MM.1S (cell line): ENCODE measurements at regions not wholly inside any gene's neighbourhood (a gene's known extent, or its start where the extent isn't known, plus 50 kb on each side); places are given as distances from the start of the nearest gene placed in this dataset.

Source experiments
- DNase-seq: peaks from one replicate; pipeline ENCODE4 v3.0.0-alpha.2; 2015
- H2AFZ ChIP-seq: fragments of 300-600 bp; sonication (generic); 2 replicates; pipeline ENCODE4 v1.6.0; 2016; ENCODE audit warnings: antibody characterized with exemption, low read length
- H3F3A ChIP-seq: fragments of 300-600 bp; sonication (generic); 2 replicates; pipeline ENCODE4 v1.6.1; 2016; ENCODE audit warnings: mild to moderate bottlenecking, antibody characterized with exemption, low read length, moderate library complexity, mixed read lengths; ENCODE audit not compliant: insufficient read depth
- H3K27ac ChIP-seq: fragments of 300-600 bp; sonication (generic); 2 replicates; pipeline ENCODE4 v1.5.1; 2016; ENCODE audit warnings: mild to moderate bottlenecking, low read length
- H3K27me3 ChIP-seq: fragments of 300-600 bp; sonication (generic); replicated peaks from 2 replicates; pipeline ENCODE4 v1.6.0; 2016; ENCODE audit warnings: low read length; ENCODE audit not compliant: insufficient read depth
- H3K36me3 ChIP-seq: fragments of 300-600 bp; sonication (generic); replicated peaks from 2 replicates; pipeline ENCODE4 v1.6.1; 2016; ENCODE audit warnings: mild to moderate bottlenecking, low read length, mixed read lengths; ENCODE audit not compliant: insufficient read depth
- H3K4me1 ChIP-seq: fragments of 300-600 bp; sonication (generic); 2 replicates; pipeline ENCODE4 v1.6.1; 2016; ENCODE audit warnings: low read length, mixed read lengths
- H3K4me2 ChIP-seq: fragments of 300-600 bp; sonication (generic); 2 replicates; pipeline ENCODE4 v1.6.0; 2016; ENCODE audit warnings: low read depth, low read length
- H3K4me3 ChIP-seq: fragments of 300-600 bp; sonication (generic); 2 replicates; pipeline ENCODE4 v1.5.1; 2016; ENCODE audit warnings: low read length, mixed read lengths
- H3K79me2 ChIP-seq: fragments of 300-600 bp; sonication (generic); 2 replicates; pipeline ENCODE4 v1.6.1; 2016; ENCODE audit warnings: mixed run types, low read length, mixed read lengths
- H3K9ac ChIP-seq: fragments of 300-600 bp; sonication (generic); 2 replicates; pipeline ENCODE4 v1.6.1; 2016; ENCODE audit warnings: low read length, mixed read lengths
- H3K9me2 ChIP-seq: fragments of 300-600 bp; sonication (generic); replicated peaks from 2 replicates; pipeline ENCODE4 v1.6.1; 2016; ENCODE audit warnings: mild to moderate bottlenecking, low read length, mixed read lengths; ENCODE audit not compliant: insufficient read depth
- H3K9me3 ChIP-seq: fragments of 300-600 bp; sonication (generic); replicated peaks from 2 replicates; pipeline ENCODE4 v1.6.1; 2016; ENCODE audit warnings: mild to moderate bottlenecking, low read length, mixed read lengths; ENCODE audit not compliant: insufficient read depth
- H4K20me1 ChIP-seq: fragments of 300-600 bp; sonication (generic); 2 replicates; pipeline ENCODE4 v1.6.1; 2016; ENCODE audit warnings: mild to moderate bottlenecking, low read length, moderate library complexity, mixed read lengths; ENCODE audit not compliant: insufficient read depth
- CTCF ChIP-seq: fragments of 300-600 bp; sonication (generic); IDR thresholded peaks from 2 replicates; pipeline ENCODE4 v1.5.1; 2016; ENCODE audit warnings: antibody characterized with exemption, low read length, mixed read lengths
- EZH2 ChIP-seq: fragments of 300-600 bp; sonication (generic); optimal IDR thresholded peaks from 2 replicates; pipeline ENCODE3; 2017; ENCODE audit warnings: low read depth, mild to moderate bottlenecking, antibody characterized with exemption, low read length, mixed read lengths
- EZH2phosphoT487 ChIP-seq: fragments of 300-600 bp; sonication (generic); IDR thresholded peaks from 2 replicates; pipeline ENCODE4 v1.6.1; 2018; ENCODE audit warnings: antibody characterized with exemption, low read length

- Histone ChIP-seq H3F3A (no peaks in the 10 kb centered on the region), H4K20me1 (no peaks in the 10 kb centered on the region), H3K4me1 (no peaks in the 10 kb centered on the region), H3K4me3 (no peak overlapping the region), H3K27ac (no peak overlapping the region), H3K4me2 (no peak overlapping the region), H3K36me3 (no peaks in the 10 kb centered on the region), H3K9me3 (no peaks in the 10 kb centered on the region), H3K9ac (no peak overlapping the region), H3K79me2 (no peaks in the 10 kb centered on the region), H3K9me2 (no peaks in the 10 kb centered on the region), H2AFZ (no peak overlapping the region), H3K27me3 (no peaks in the 10 kb centered on the region)
- no peak for DNase-seq
- TF ChIP-seq EZH2 (no peak), CTCF (no peak), EZH2phosphoT487 (no peak)
Measured at GRCh38 chr20:39133201-39133600, 171.1 kb downstream of the DHX35 start.

- DNase-seq, result no peak
Measured at GRCh38 chr20:39132511-39132910, 170.4 kb downstream of the DHX35 start.

GRCh38 chr20:39132093-39132492 is 169.9 kb downstream of the DHX35 start:
- Histone ChIP-seq H3K9me2 (no peaks in the 10 kb centered on the region), H3K9me3 (no peaks in the 10 kb centered on the region), H3K4me3 (no peak overlapping the region), H2AFZ (no peak overlapping the region), H3K27ac (no peak overlapping the region), H4K20me1 (no peaks in the 10 kb centered on the region), H3K4me2 (no peak overlapping the region), H3K36me3 (no peaks in the 10 kb centered on the region), H3F3A (no peaks in the 10 kb centered on the region), H3K27me3 (no peaks in the 10 kb centered on the region), H3K79me2 (no peaks in the 10 kb centered on the region), H3K9ac (no peak overlapping the region), H3K4me1 (no peaks in the 10 kb centered on the region)
- DNase-seq, result no peak
- TF ChIP-seq CTCF, result no peak
- no peak for TF ChIP-seq EZH2phosphoT487
- TF ChIP-seq EZH2, result no peak

More at GRCh38 chr20:39132511-39132910, 170.4 kb downstream of the DHX35 start:
- H3K9me3 ChIP-seq, result no peaks in the 10 kb centered on the region
- H3K27me3 ChIP-seq, result no peaks in the 10 kb centered on the region
- H3K4me1 ChIP-seq, result no peaks in the 10 kb centered on the region
- no peak overlapping the region for H2AFZ ChIP-seq
- no peaks in the 10 kb centered on the region for H3K79me2 ChIP-seq
- no peaks in the 10 kb centered on the region for H4K20me1 ChIP-seq
- no peak overlapping the region for H3K27ac ChIP-seq
- H3K9me2 ChIP-seq, result no peaks in the 10 kb centered on the region
- no peak overlapping the region for H3K4me3 ChIP-seq
- no peak overlapping the region for H3K9ac ChIP-seq
- H3K36me3 ChIP-seq, result no peaks in the 10 kb centered on the region
- TF ChIP-seq EZH2, result no peak
- no peak for TF ChIP-seq EZH2phosphoT487
- no peak for TF ChIP-seq CTCF
- H3F3A ChIP-seq, result no peaks in the 10 kb centered on the region
- no peak overlapping the region for H3K4me2 ChIP-seq
